GM12878 (cell line): ENCODE measurements at regions not wholly inside any gene's neighbourhood (a gene's known extent, or its start where the extent isn't known, plus 50 kb on each side); places are given as distances from the start of the nearest gene placed in this dataset.

Experiments used
- ATAC-seq: fragments of 200-7000 bp; cut with Tn5 transposase; 3 replicates; pipeline ENCODE4 v1.9.1; 2020; ENCODE audit warnings: mild to moderate bottlenecking, moderate library complexity
- BruUV-seq: library from RNA; stranded (reverse); fragments of 400-500 nt; replicated peaks from 2 replicates; lab custom pipeline; 2021; lab: Mats Ljungman, UMichigan
- CTCF ChIA-PET: fragments of 300-600 bp; sonication (Branson Sonifier 250); formaldehyde crosslinking; extraction: SDS; loops from one replicate; lab custom pipeline; 2021; ENCODE audit warnings: inconsistent platforms; lab: Yijun Ruan, JAX
- POLR2A ChIA-PET: fragments of 350-600 bp; formaldehyde crosslinking; extraction: SDS; loops from one replicate; lab custom pipeline; 2021; ENCODE audit warnings: inconsistent platforms; lab: Charles Lee
- RAD21 ChIA-PET: fragments of 300-600 bp; sonication (Branson Sonifier 250); formaldehyde crosslinking; loops from one replicate; lab custom pipeline; 2023; ENCODE audit warnings: antibody characterized with exemption; ENCODE audit not compliant: unreplicated experiment; lab: Charles Lee
- SMC1A ChIA-PET: fragments of 300-600 bp; sonication (Branson Sonifier 250); formaldehyde crosslinking; loops from one replicate; lab custom pipeline; 2023; ENCODE audit not compliant: unreplicated experiment, uncharacterized antibody; lab: Charles Lee
- DNase-seq: peaks from one replicate; pipeline ENCODE4 v3.0.0-alpha.2; 2011; ENCODE audit warnings: low read depth, low spot score
- FAIRE-seq: peaks from 3 replicates; lab custom pipeline; 2011; peaks lifted over from hg19 to GRCh38; lab: Jason Lieb, UNC
- H2AFZ ChIP-seq: 2 replicates; pipeline ENCODE4 v1.6.0; 2011; ENCODE audit warnings: low read depth, low read length, control low read depth; ENCODE audit not compliant: control insufficient read depth
- H3K27ac ChIP-seq: 2 replicates; pipeline ENCODE4 v1.5.1; 2011; ENCODE audit warnings: control low read depth; ENCODE audit not compliant: control insufficient read depth, insufficient read depth
- H3K27me3 ChIP-seq, 2 experiments: replicated peaks in 1 of 2; 2 replicates each; pipeline versions ENCODE4 v1.6.0 to v1.6.1; 2011; ENCODE audit warnings: low read length in 1 of 2; ENCODE audit not compliant: control insufficient read depth in 2 of 2, insufficient read depth in 2 of 2
- H3K36me3 ChIP-seq, 2 experiments: 2 replicates each; pipeline ENCODE4 v1.5.1; 2011; ENCODE audit warnings: low read length in 1 of 2; ENCODE audit not compliant: control insufficient read depth in 2 of 2, insufficient read depth in 2 of 2
- H3K4me1 ChIP-seq: 2 replicates; pipeline ENCODE4 v1.6.1; 2011; ENCODE audit warnings: mild to moderate bottlenecking, low read length, moderate library complexity, mixed read lengths; ENCODE audit not compliant: control insufficient read depth, insufficient read depth
- H3K4me2 ChIP-seq: 2 replicates; pipeline ENCODE4 v1.6.0; 2011; ENCODE audit warnings: control low read depth; ENCODE audit not compliant: control insufficient read depth, insufficient read depth
- H3K4me3 ChIP-seq: fragments of 200-600 bp; sonication (generic); 2 replicates; pipeline ENCODE4 v1.5.1; 2016
- H3K79me2 ChIP-seq: 2 replicates; pipeline ENCODE4 v1.6.0; 2011; ENCODE audit warnings: low read length; ENCODE audit not compliant: control insufficient read depth, insufficient read depth
- H3K9ac ChIP-seq: 2 replicates; pipeline ENCODE4 v1.8.0; 2011; ENCODE audit warnings: low read length, control low read depth, mixed read lengths; ENCODE audit not compliant: control insufficient read depth, insufficient read depth
- H3K9me3 ChIP-seq: replicated peaks from 3 replicates; pipeline ENCODE4 v1.5.1; 2011; ENCODE audit warnings: mild to moderate bottlenecking, low read length; ENCODE audit not compliant: control insufficient read depth, insufficient read depth
- H4K20me1 ChIP-seq: 2 replicates; pipeline ENCODE4 v1.6.0; 2011; ENCODE audit not compliant: control insufficient read depth, insufficient read depth
- BACH1 ChIP-seq: fragments of 450-650 bp; IDR thresholded peaks from 2 replicates; pipeline ENCODE4 v1.6.1; 2017; ENCODE audit warnings: mild to moderate bottlenecking, borderline replicate concordance
- CBX5 ChIP-seq: sonication (generic); IDR thresholded peaks from 2 replicates; pipeline ENCODE4 v1.6.1; 2016; ENCODE audit warnings: low read depth, moderate library complexity, mild to moderate bottlenecking, inconsistent platforms
- GATAD2B ChIP-seq: fragments of 450-650 bp; conservative IDR thresholded peaks from 2 replicates; pipeline ENCODE4 v1.6.1; 2017; ENCODE audit warnings: low read depth, mild to moderate bottlenecking, moderate library complexity
- KAT2A ChIP-seq: conservative IDR thresholded peaks from 2 replicates; pipeline ENCODE4 v1.6.1; 2011; ENCODE audit warnings: low read depth, low read length; ENCODE audit not compliant: control insufficient read depth
- MXI1 ChIP-seq: fragments of 150-350 bp; IDR thresholded peaks from 2 replicates; pipeline ENCODE4 v1.6.1; 2011; ENCODE audit warnings: low read depth, mild to moderate bottlenecking, inconsistent platforms, low read length, improper control_type of control experiment
- SIX5 ChIP-seq: IDR thresholded peaks from 2 replicates; pipeline ENCODE4 v1.6.1; 2011; ENCODE audit warnings: mild to moderate bottlenecking, low read depth, low read length, moderate library complexity; ENCODE audit not compliant: severe bottlenecking
- SMC3 ChIP-seq: IDR thresholded peaks from 2 replicates; pipeline ENCODE4 v1.6.1; 2011; ENCODE audit warnings: low read length, improper control_type of control experiment, borderline replicate concordance
- TCF7 ChIP-seq: IDR thresholded peaks from 2 replicates; pipeline ENCODE4 v1.6.1; 2014; ENCODE audit warnings: antibody characterized with exemption, borderline replicate concordance
- ZSCAN29 ChIP-seq: fragments of 450-650 bp; IDR thresholded peaks from 2 replicates; pipeline ENCODE4 v1.6.1; 2017; ENCODE audit warnings: mild to moderate bottlenecking, moderate library complexity
- WGBS: methylation state at CpG from one replicate; pipeline ENCODE4 v1.1.6; 2016; ENCODE audit warnings: low lambda C conversion rate; ENCODE audit not compliant: insufficient replicate concordance, insufficient coverage; ENCODE audit errors: missing lambda C conversion rate; 5-methylcytosine and 5-hydroxymethylcytosine counted together
- in situ Hi-C: fragments of 300-500 bp; cut with MboI; formaldehyde crosslinking; loops from 9 replicates; pipeline ENCODE4 v1.14.3; 2018; ENCODE audit warnings: mixed read lengths
- intact Hi-C: fragments of 100-400 bp; cut with micrococcal nuclease; formaldehyde crosslinking; loops from one replicate; pipeline ENCODE4 v1.14.2; 2022; ENCODE audit not compliant: unreplicated experiment
- TF ChIP-seq, protein P1 (sequence below): fragments of 450-650 bp; IDR thresholded peaks from 2 replicates; pipeline ENCODE4 v1.6.1; 2017; ENCODE audit warnings: mild to moderate bottlenecking

- TF ChIP-seq, protein P1, sequence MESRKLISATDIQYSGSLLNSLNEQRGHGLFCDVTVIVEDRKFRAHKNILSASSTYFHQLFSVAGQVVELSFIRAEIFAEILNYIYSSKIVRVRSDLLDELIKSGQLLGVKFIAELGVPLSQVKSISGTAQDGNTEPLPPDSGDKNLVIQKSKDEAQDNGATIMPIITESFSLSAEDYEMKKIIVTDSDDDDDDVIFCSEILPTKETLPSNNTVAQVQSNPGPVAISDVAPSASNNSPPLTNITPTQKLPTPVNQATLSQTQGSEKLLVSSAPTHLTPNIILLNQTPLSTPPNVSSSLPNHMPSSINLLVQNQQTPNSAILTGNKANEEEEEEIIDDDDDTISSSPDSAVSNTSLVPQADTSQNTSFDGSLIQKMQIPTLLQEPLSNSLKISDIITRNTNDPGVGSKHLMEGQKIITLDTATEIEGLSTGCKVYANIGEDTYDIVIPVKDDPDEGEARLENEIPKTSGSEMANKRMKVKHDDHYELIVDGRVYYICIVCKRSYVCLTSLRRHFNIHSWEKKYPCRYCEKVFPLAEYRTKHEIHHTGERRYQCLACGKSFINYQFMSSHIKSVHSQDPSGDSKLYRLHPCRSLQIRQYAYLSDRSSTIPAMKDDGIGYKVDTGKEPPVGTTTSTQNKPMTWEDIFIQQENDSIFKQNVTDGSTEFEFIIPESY = no peak
- no peak for TF ChIP-seq TCF7
- no peak for TF ChIP-seq GATAD2B
- TF ChIP-seq MXI1 = no peak
- no peak for TF ChIP-seq CBX5
- TF ChIP-seq KAT2A = no peak
- TF ChIP-seq BACH1 = no peak
Measured at GRCh38 chr5:106673941-106674340, 996.8 kb downstream of the EFNA5 start (continued).

GRCh38 chr5:106661866-106662265 lies 1008.9 kb downstream of the EFNA5 start:
- H3K9me3 ChIP-seq = no peaks in the 10 kb centered on the region
- ChIA-PET CTCF (no interaction called here), RAD21 (no interaction called here), SMC1A (interaction anchor here (1.4 kb wide), 1 partner anchor 8 kb away, joined by 3 read pairs; no protein-coding TSS in a partner anchor), POLR2A (no interaction called here)
- ATAC-seq (no peak), DNase-seq (no peak), FAIRE-seq (no peak)
- no peak for TF ChIP-seq SIX5
- TF ChIP-seq SMC3 = no peak
- no peak for TF ChIP-seq ZSCAN29
- H3K27ac ChIP-seq = no peak overlapping the region
- BruUV-seq = no TSS peak
- H4K20me1 ChIP-seq = no peaks in the 10 kb centered on the region
- H2AFZ ChIP-seq = no peak overlapping the region
- intact Hi-C loops (no loop called here), in situ Hi-C loops (no loop called here)
- H3K4me3 ChIP-seq = no peak overlapping the region
- no peaks in the 10 kb centered on the region for H3K36me3 ChIP-seq
- no peaks in the 10 kb centered on the region for H3K4me1 ChIP-seq
- 0% methylated on average over 2 of the region's 2 CpGs for WGBS
- H3K27me3 ChIP-seq = no peaks in the 10 kb centered on the region
- H3K79me2 ChIP-seq = no peaks in the 10 kb centered on the region
- no peak overlapping the region for H3K4me2 ChIP-seq
- H3K9ac ChIP-seq = no peak overlapping the region
